H9 (cell line): ENCODE measurements at regions not wholly inside any gene's neighbourhood (a gene's known extent, or its start where the extent isn't known, plus 50 kb on each side); places are given as distances from the start of the nearest gene placed in this dataset.

Experiments
- DNase-seq: peaks from one replicate; pipeline ENCODE4 v3.0.0-alpha.2; 2017
- H2AFZ ChIP-seq: one replicate; pipeline ENCODE4 v1.6.1; 2013; ENCODE audit warnings: mild to moderate bottlenecking, low read length, control low read depth, moderate library complexity
- H2AK5ac ChIP-seq: 2 replicates; pipeline ENCODE4 v1.6.1; 2013; ENCODE audit warnings: low read length, control low read depth, mixed read lengths; ENCODE audit not compliant: insufficient read length
- H2BK120ac ChIP-seq: one replicate; pipeline ENCODE4 v1.6.1; 2013; ENCODE audit warnings: low read depth, mild to moderate bottlenecking, low read length, control low read depth, inconsistent platforms; ENCODE audit not compliant: poor library complexity, severe bottlenecking
- H2BK12ac ChIP-seq: 2 replicates; pipeline ENCODE4 v1.6.1; 2013; ENCODE audit warnings: low read length, control low read depth, mixed read lengths, low read depth; ENCODE audit not compliant: insufficient read length
- H2BK15ac ChIP-seq: 2 replicates; pipeline ENCODE4 v1.6.1; 2013; ENCODE audit warnings: low read depth, low read length, control low read depth
- H2BK20ac ChIP-seq: one replicate; pipeline ENCODE4 v1.6.1; 2013; ENCODE audit warnings: low read depth, mild to moderate bottlenecking, low read length, control low read depth, inconsistent platforms; ENCODE audit not compliant: poor library complexity, severe bottlenecking
- H2BK5ac ChIP-seq: 2 replicates; pipeline ENCODE4 v1.6.1; 2013; ENCODE audit warnings: low read length, control low read depth, mixed read lengths; ENCODE audit not compliant: insufficient read length
- H3K14ac ChIP-seq: 2 replicates; pipeline ENCODE4 v1.6.1; 2013; ENCODE audit warnings: low read length, control low read depth; ENCODE audit not compliant: insufficient read depth
- H3K18ac ChIP-seq: 2 replicates; pipeline ENCODE4 v1.6.1; 2013; ENCODE audit warnings: low read depth, mild to moderate bottlenecking, mixed read lengths, low read length, control low read depth; ENCODE audit not compliant: insufficient read length
- H3K23ac ChIP-seq: 2 replicates; pipeline ENCODE4 v1.6.1; 2013; ENCODE audit warnings: low read length, control low read depth, mixed read lengths, low read depth; ENCODE audit not compliant: insufficient read length
- H3K23me2 ChIP-seq: 2 replicates; pipeline ENCODE4 v1.6.1; 2013; ENCODE audit warnings: low read depth, mild to moderate bottlenecking, mixed read lengths, low read length, control low read depth; ENCODE audit not compliant: insufficient read length, poor library complexity, severe bottlenecking
- H3K27ac ChIP-seq: 2 replicates; pipeline ENCODE4 v1.5.1; 2013; ENCODE audit warnings: low read length, control low read depth, mixed read lengths, low read depth; ENCODE audit not compliant: insufficient read length
- H3K27me3 ChIP-seq: 2 replicates; pipeline ENCODE4 v1.6.1; 2013; ENCODE audit warnings: low read length, control low read depth, inconsistent platforms; ENCODE audit not compliant: insufficient read depth
- H3K4ac ChIP-seq: 2 replicates; pipeline ENCODE4 v1.6.1; 2013; ENCODE audit warnings: low read depth, mild to moderate bottlenecking, control low read depth, inconsistent platforms, low read length, moderate library complexity
- H3K4me1 ChIP-seq: 2 replicates; pipeline ENCODE4 v1.6.1; 2013; ENCODE audit warnings: low read length, control low read depth, inconsistent platforms; ENCODE audit not compliant: insufficient read depth
- H3K4me2 ChIP-seq: 2 replicates; pipeline ENCODE4 v1.6.1; 2013; ENCODE audit warnings: low read length, control low read depth, mixed read lengths; ENCODE audit not compliant: insufficient read length, insufficient read depth
- H3K56ac ChIP-seq: 2 replicates; pipeline ENCODE4 v1.6.1; 2013; ENCODE audit warnings: low read depth, mild to moderate bottlenecking, mixed read lengths, low read length, control low read depth; ENCODE audit not compliant: insufficient read length
- H3K79me1 ChIP-seq: 2 replicates; pipeline ENCODE4 v1.6.1; 2013; ENCODE audit warnings: low read depth, mild to moderate bottlenecking, moderate library complexity, low read length, control low read depth, inconsistent platforms; ENCODE audit not compliant: insufficient read depth, poor library complexity, severe bottlenecking
- H3K79me2 ChIP-seq: 2 replicates; pipeline ENCODE4 v1.6.1; 2013; ENCODE audit warnings: low read length, control low read depth, inconsistent platforms; ENCODE audit not compliant: insufficient read depth
- H3K9ac ChIP-seq: 2 replicates; pipeline ENCODE4 v1.6.1; 2013; ENCODE audit warnings: low read length, control low read depth, mixed read lengths; ENCODE audit not compliant: insufficient read length; ENCODE audit errors: extremely low read depth
- H3K9me3 ChIP-seq: one replicate; pipeline ENCODE4 v1.6.1; 2013; ENCODE audit warnings: low read depth, low read length, inconsistent platforms; ENCODE audit not compliant: control insufficient read depth
- H3T11ph ChIP-seq: one replicate; pipeline ENCODE4 v1.6.1; 2013; ENCODE audit warnings: mild to moderate bottlenecking, low read length, control low read depth, inconsistent platforms
- H4K20me1 ChIP-seq: one replicate; pipeline ENCODE4 v1.6.1; 2013; ENCODE audit not compliant: control insufficient read depth, insufficient read length, insufficient read depth
- H4K5ac ChIP-seq: 2 replicates; pipeline ENCODE4 v1.6.1; 2013; ENCODE audit warnings: low read depth, mild to moderate bottlenecking, mixed read lengths, low read length, control low read depth; ENCODE audit not compliant: insufficient read length
- H4K8ac ChIP-seq: replicated peaks from 2 replicates; pipeline ENCODE4 v1.6.1; 2013; ENCODE audit warnings: low read length, control low read depth, mixed read lengths, low read depth; ENCODE audit not compliant: insufficient read length
- H4K91ac ChIP-seq: 2 replicates; pipeline ENCODE4 v1.6.1; 2013; ENCODE audit warnings: low read depth, mild to moderate bottlenecking, moderate library complexity, mixed read lengths, low read length, control low read depth; ENCODE audit not compliant: insufficient read length
- H3K27ac Mint-ChIP-seq, 3 experiments: 2 replicates in 2 of 3; 3 replicates in 1 of 3; pipeline ENCODE4 v1.8.0; 2020 to 2021; ENCODE audit warnings: mixed read lengths in 3 of 3, mild to moderate bottlenecking in 1 of 3, moderate library complexity in 1 of 3
- H3K27me3 Mint-ChIP-seq: 2 replicates; pipeline ENCODE4 v1.8.0; 2021; ENCODE audit warnings: low read depth, mild to moderate bottlenecking, moderate library complexity, mixed read lengths
- H3K36me3 Mint-ChIP-seq, 3 experiments: 2 replicates in 2 of 3; 3 replicates in 1 of 3; pipeline ENCODE4 v1.8.0; 2020 to 2021; ENCODE audit warnings: low read depth in 3 of 3, mixed read lengths in 3 of 3; ENCODE audit not compliant: insufficient read depth in 1 of 3
- H3K4me1 Mint-ChIP-seq, 2 experiments: 2 replicates each; pipeline ENCODE4 v1.8.0; 2020; ENCODE audit warnings: mixed read lengths in 2 of 2
- H3K4me3 Mint-ChIP-seq, 2 experiments: 2 replicates in 1 of 2; 3 replicates in 1 of 2; pipeline ENCODE4 v1.8.0; 2020 to 2021; ENCODE audit warnings: mild to moderate bottlenecking in 2 of 2, mixed read lengths in 2 of 2, moderate library complexity in 1 of 2
- H3K9me3 Mint-ChIP-seq, 2 experiments: 2 replicates in 1 of 2; 3 replicates in 1 of 2; pipeline ENCODE4 v1.8.0; 2020; ENCODE audit warnings: mild to moderate bottlenecking in 2 of 2, mixed read lengths in 2 of 2, moderate library complexity in 1 of 2
- CTCF ChIP-seq: fragments of 200-600 bp; sonication (generic); conservative IDR thresholded peaks from 3 replicates; pipeline ENCODE4 v1.8.0; 2021; ENCODE audit warnings: antibody characterized with exemption, mild to moderate bottlenecking
- WGBS: extraction: QIAGEN DNeasy Blood & Tissue Kit; methylation state at CpG from one replicate; pipeline ENCODE4 v1.1.7; 2013; ENCODE audit warnings: missing lambda C conversion rate, low lambda C conversion rate, mixed read lengths; ENCODE audit not compliant: insufficient read length; ENCODE audit errors: extremely low coverage; 5-methylcytosine and 5-hydroxymethylcytosine counted together

- peaks cover 0 to 7% of the 10 kb centered on the region in 2 experiments; a peak in 2 of 5 replicates for H3K9me3 Mint-ChIP-seq
- H3K4me3 Mint-ChIP-seq: no peak overlapping the region
- WGBS: no CpG with 5 or more reads among the region's 4 CpGs
- Histone ChIP-seq H2BK12ac (no peak overlapping the region), H3K23ac (no peak overlapping the region), H4K5ac (no peak overlapping the region), H4K8ac (no peak overlapping the region), H3K18ac (no peak overlapping the region), H4K20me1 (no peaks in the 10 kb centered on the region), H2AK5ac (no peak overlapping the region), H3K14ac (no peak overlapping the region), H2BK120ac (no peak overlapping the region), H4K91ac (no peak overlapping the region), H3K9ac (no peak overlapping the region), H2BK15ac (no peak overlapping the region), H2AFZ (no peak overlapping the region), H3K4ac (no peak overlapping the region), H3K27ac (no peak overlapping the region), H3K9me3 (no peaks in the 10 kb centered on the region), H2BK20ac (no peak overlapping the region), H3K4me2 (no peak overlapping the region), H3T11ph (no peak overlapping the region), H3K4me1 (no peaks in the 10 kb centered on the region), H3K27me3 (no peaks in the 10 kb centered on the region), H3K79me2 (no peaks in the 10 kb centered on the region), H3K23me2 (no peaks in the 10 kb centered on the region), H2BK5ac (no peak overlapping the region), H3K56ac (no peak overlapping the region), H3K79me1 (no peaks in the 10 kb centered on the region)
- H3K4me1 Mint-ChIP-seq: 0 out of 4 replicates have a peak, but pooled peaks cover 0 to 4% of the 10 kb centered on the region in 2 experiments
- TF ChIP-seq CTCF: no peak
- no peak overlapping the region for H3K27ac Mint-ChIP-seq
- DNase-seq: no peak
- no peaks in the 10 kb centered on the region for H3K27me3 Mint-ChIP-seq
- no peaks in the 10 kb centered on the region for H3K36me3 Mint-ChIP-seq
Measured at GRCh38 chr16:76176616-76177015, 100.6 kb upstream of the CNTNAP4 start.
